GM19023 (cell line): ENCODE measurements at regions not wholly inside any gene's neighbourhood (a gene's known extent, or its start where the extent isn't known, plus 50 kb on each side); places are given as distances from the start of the nearest gene placed in this dataset.

Experiments used
- ATAC-seq: cut with Tn5 transposase; IDR thresholded peaks from one replicate; pipeline ENCODE4 v1.9.1; 2021; ENCODE audit warnings: mild to moderate bottlenecking, moderate library complexity; ENCODE audit not compliant: unreplicated experiment

DNA sequence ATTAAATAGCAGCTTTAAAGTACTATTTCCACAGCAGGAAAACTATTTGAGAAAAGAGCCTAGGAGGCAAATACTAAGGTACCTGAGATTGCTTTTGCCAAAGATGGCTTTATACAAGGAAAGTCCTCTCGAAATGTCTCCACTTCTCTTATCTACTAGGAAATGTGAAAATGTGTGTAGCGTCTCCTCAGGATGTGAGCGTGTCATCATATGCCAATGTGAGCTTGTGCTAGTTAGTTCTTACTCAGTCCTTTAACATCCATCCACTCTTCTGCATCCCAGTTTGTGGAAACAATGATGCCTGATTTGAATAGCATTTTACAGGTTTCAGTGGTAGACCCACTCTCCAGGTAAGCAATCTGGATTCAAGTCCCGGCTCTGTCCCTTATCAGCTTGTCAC lies 421.0 kb downstream of the DYNC2H1 start:
- ATAC-seq: no peak

GRCh38 chr11:103532133-103532788 lies 423.0 kb downstream of the DYNC2H1 start:
- ATAC-seq: no peak

DNA sequence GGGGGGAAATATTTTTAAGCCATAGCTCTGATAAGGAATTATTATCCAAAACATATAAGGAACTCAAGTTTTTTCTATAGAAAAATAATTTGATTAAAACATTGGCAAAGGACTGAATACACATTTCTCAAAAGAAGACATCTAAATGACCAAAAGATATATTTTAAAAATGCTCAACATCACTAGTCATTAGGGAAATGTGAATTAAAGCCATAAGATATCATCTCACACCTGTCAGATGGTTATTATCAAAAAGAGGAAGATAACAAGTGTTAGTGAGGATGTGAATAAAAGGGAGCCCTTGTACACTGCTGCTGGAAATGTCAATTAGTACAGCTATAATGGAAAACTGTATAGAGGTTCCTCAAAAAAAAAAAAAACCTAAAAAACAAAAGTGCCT lies 425.0 kb downstream of the DYNC2H1 start:
- ATAC-seq: no peak

GRCh38 chr11:103534959-103535358 lies 425.7 kb downstream of the DYNC2H1 start:
- ATAC-seq: no peak

DNA sequence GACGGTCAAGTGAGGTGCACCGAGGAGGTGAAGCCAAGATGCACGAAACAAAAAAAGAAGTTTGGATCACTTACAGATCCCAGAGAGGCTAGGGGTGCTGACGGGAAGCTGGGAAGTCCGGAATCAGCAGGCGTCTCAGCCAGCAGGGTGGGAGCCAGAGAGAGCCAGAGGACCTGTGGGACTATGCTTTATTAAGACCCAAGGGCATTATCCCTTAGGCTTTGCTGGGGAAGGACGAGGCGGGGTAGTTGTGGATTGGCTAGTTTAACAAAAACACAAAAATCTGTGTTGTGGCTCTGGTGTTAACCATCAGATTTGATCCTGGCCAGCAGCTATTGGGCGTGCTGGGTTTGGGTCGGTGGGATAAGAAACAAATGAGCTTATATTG lies 427.1 kb downstream of the DYNC2H1 start:
- ATAC-seq: no peak

GRCh38 chr11:103537904-103538502 lies 428.8 kb downstream of the DYNC2H1 start:
- ATAC-seq: no peak

DNA sequence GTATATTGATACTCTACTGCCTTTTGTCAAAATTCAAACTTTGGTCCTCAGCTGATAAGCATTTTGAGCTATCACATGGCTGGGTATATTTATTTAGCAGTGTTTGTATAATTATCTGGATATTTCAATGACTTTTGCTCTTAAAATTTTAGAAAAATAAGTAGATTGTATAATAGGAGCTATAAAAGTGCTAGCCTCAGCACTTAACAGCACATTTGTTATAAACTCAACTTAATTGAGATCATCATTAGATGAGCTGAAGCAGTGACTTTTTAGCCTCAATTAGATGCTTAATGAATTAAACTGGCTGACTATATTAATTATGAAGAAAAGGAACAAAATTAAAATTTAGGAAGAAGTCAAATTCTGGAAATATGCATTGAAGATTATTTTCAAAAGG lies 429.9 kb downstream of the DYNC2H1 start:
- ATAC-seq: no peak

DNA sequence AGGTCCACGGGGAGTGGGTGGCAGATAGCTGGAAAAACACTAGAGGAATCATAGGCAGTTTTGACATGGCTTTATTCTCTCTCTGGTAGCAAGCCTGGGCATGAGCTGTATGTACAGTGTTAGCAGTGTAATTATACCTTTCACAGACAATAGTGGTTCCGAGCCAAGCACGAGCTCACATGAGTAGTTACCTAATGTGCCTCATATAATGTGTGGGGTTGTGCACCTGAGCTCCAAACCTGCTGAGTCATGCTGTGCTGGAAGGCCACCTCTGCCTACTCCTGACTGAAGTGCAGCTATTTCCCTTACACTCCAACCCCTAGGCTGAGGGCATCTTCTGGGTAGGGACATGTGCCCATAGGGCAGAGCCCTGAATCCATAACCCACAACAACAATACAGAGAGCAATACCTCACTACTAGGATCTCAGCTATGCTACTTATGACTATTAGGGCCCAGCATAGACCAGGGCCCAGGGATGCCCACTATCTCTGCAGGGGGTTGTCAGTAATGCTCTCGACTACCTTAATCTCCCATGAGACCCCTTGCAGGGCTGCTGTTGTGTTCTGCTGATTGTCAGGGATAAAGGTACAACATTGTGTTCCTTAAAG lies 432.1 kb downstream of the DYNC2H1 start:
- ATAC-seq: no peak

- no peak for ATAC-seq
Observed at GRCh38 chr11:103542851-103543250, 433.6 kb downstream of the DYNC2H1 start.

- ATAC-seq: no peak
Observed at GRCh38 chr11:103543456-103543855, 434.2 kb downstream of the DYNC2H1 start.

DNA sequence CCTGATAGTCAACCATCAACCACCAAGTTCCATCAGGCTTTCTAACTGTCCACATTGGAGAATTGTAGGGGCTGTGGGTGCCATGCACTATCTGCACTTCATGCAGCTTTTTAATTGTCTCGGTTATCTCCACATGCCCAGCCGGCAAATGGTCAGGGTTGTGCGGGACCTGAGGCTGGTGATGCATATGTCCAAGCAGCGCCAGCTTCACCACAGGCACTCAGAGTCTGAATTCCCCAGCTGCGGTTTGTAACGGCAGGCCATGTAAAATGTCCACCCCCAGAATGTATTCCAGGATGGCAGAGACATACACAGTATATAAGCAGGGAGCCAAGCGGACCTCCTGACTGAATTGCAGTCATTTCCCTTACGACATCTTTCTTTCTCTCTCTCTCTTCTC lies 435.6 kb downstream of the DYNC2H1 start:
- ATAC-seq: no peak

DNA sequence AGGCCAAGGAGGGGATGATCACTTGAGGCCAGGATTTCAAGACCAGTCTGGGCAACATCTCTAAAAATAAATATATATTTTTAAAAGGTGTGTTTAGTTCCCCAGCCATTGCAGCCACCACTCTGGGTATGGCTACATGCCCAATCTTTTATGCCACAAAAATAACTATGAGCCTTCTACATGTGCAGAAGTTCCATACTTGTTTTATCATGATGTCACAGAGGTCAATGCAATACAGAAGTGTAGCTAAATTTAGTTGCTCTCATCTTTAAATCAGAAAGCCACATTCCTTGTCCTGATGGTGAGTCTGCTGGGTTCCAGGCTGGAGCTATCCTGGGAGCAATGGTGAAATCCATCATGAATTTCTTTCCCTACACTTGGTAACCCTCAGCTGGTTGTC lies 436.3 kb downstream of the DYNC2H1 start:
- ATAC-seq: no peak

GRCh38 chr11:103546236-103546635 lies 437.0 kb downstream of the DYNC2H1 start:
- no peak for ATAC-seq

DNA sequence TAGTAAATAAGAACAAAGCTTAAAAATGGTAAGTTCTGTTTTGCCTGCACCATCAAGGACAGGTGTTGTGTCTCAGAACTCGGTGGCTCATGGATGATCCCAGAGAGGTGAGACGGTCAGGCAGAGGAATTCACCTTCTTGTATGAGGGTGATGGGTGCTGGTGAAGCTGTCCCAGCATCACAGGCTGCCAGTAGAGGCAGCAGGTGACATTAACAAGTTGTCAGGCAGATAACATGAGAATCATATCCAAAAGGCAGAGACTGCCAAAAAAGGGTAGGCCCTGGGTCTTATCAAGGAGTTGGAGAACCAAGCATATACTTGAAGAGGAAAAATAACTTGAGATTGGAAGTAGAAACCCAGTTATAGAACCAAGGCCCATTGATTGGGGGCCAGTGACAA lies 437.8 kb downstream of the DYNC2H1 start:
- no peak for ATAC-seq

DNA sequence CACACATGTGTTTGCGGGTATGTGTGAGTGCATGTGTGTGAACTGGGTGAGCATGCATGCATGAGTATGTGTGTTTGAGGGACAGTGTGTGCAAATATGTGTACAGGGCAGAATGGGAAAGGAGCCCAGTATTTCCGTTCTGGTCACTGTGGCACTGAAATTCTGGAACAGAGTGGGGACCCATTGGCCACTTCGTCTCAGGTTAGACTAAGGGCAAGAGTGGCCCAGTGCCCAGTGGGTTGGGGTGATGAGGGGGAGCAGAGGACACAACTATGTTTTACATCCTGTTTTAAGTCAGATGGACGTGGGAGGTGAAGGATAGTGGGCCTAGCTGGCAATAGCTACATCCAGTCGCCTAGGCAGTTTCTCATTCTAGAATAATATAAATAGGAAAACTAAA lies 438.5 kb downstream of the DYNC2H1 start:
- no peak for ATAC-seq

GRCh38 chr11:103548838-103549237 lies 439.6 kb downstream of the DYNC2H1 start:
- ATAC-seq: no peak

- no peak for ATAC-seq
Observed at GRCh38 chr11:103550811-103551210, 441.6 kb downstream of the DYNC2H1 start.

DNA sequence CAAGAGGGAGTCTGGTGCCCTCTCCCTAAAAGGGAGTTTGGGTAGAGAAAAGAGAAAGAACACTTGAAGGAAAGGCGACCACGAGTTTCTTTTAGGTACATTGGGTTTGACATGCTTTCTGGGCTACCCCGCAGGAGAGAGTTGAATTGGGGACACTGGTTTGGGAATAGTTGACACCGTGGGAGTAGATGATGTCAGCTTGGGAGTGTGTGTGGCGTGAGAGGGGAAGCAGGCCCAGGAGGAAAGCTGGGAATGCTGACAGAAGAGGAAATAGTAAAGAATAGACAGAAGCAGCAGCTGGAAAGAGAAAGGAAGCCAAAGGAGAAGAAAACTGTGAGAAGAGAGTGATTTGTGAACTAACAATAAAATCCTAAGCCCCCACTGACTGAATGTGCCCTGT lies 442.9 kb downstream of the DYNC2H1 start:
- ATAC-seq: no peak

DNA sequence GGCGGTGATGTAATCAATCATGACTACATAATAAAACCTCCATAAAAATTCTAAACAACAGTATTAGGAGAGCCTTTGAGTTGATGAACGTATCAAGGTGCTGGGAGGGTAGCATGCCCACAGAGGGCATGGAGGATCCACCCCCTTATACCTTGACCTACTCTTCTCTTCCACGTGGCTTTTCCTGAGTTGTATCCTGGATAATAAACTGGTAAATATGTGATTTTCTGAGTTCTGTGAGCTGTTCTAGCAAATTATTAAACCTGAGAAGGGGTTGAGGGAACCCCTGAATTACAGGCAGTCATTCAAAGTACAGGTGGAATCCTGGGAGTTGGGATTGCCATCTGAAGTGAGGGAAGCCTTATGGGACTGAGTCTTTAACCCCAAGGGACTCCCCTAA lies 446.9 kb downstream of the DYNC2H1 start:
- ATAC-seq: no peak

DNA sequence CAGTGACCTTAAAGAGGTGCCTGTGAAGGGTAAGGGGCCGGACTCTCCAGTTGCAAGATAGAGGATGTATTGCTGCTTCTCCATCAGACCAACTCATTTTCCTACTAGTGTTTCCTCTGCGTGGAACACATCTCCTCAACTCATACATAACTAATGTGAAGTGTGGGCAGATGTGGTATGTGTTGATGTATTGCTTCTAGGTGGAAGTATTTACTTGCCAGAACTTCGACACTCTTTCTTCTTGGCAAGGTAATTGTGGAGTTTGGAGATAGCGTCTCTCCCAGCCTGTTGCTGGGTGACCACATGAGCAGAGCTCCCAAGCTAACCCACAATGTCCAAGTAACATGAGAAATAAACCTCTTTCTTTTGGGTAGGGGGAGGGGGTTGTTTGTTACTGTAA lies 456.9 kb downstream of the DYNC2H1 start:
- no peak for ATAC-seq

GRCh38 chr11:103581760-103582159 lies 454.7 kb upstream of the DDI1 start:
- ATAC-seq: no peak

- no peak for ATAC-seq
Observed at GRCh38 chr11:103582351-103582909, 454.0 kb upstream of the DDI1 start.
